ENCODE measurements at regions not wholly inside any gene's neighbourhood (a gene's known extent, or its start where the extent isn't known, plus 50 kb on each side); places are given as distances from the start of the nearest gene placed in this dataset.
A peak's percentile ranks its signal among the peaks of the same experiment; 100 is the strongest.
"Not testable (repeated sequence)": the region's sequence is repeated elsewhere in the genome, so short reads cannot be mapped to it uniquely, and the experiment has no call there.

DNA sequence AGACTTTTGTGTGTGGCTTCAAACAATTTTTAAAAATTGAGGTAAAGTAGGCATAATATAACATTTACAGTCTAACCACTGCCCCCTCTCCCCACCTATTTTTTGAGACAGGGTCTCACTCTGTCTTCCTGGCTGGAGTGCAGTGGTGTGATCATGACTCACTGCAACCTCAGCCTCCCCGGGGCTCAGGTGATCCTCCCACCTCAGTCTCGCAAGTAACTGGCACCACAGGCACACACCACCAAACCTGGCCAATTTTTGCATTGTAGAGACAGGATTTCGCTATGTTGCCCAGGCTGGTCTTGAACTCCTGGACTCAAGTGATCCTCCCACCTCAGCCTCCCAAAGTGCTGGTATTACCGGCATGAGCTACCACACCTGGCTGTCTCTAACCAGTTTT, 161.8 kb downstream of the GOSR1 start:
- H3K36me3 Mint-ChIP-seq (ENCODE audit: low read depth); H3K9me3 Mint-ChIP-seq (ENCODE audit: low read depth); DNase-seq (ENCODE audit: low spot score); H3K4me1 Mint-ChIP-seq (ENCODE audit: low read depth); H3K4me3 Mint-ChIP-seq (ENCODE audit: unreplicated experiment); H3K27me3 Mint-ChIP-seq (ENCODE audit: low read depth); H3K27ac Mint-ChIP-seq (ENCODE audit: unreplicated experiment): not testable (repeated sequence)

DNA sequence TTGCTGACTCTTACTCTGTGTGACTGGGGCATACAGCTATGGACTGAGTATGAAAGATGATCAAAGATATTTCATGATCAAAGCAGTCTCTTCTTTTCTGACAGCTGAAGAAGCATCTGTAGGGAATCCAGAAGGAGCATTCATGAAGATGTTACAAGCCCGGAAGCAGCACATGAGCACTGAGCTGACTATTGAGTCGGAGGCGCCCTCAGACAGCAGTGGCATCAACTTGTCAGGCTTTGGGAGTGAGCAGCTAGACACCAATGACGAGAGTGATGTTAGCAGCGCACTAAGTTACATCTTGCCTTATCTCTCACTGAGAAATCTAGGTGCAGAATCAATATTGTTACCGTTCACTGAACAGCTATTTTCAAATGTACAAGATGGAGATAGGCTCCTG, 154.4 kb downstream of the GOSR1 start:
- not testable (repeated sequence) for H3K27me3 Mint-ChIP-seq (ENCODE audit: low read depth); DNase-seq (ENCODE audit: low spot score); H3K27ac Mint-ChIP-seq (ENCODE audit: unreplicated experiment); H3K36me3 Mint-ChIP-seq (ENCODE audit: low read depth); H3K4me3 Mint-ChIP-seq (ENCODE audit: unreplicated experiment); H3K4me1 Mint-ChIP-seq (ENCODE audit: low read depth); H3K9me3 Mint-ChIP-seq (ENCODE audit: low read depth)

DNA sequence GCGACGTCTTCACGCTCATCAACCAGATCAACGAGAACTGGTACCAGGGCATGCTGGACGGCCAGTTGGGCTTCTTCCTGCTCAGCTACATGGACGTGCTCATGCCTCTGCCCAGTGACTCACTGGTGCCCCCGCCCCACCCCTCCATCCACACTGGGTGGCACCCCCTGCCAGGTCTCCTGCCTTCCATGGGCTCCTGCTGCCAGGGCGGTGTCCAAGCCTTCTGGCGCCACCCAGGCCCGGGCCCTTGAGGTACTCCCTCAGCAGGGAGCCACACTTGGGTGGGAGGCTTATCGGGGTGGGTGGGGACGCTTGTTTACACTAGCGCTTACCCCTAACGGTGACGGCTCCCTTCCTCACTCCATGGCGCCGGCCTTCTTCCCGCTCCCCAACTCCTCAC, 148.2 kb downstream of the GOSR1 start:
- H3K27me3 Mint-ChIP-seq (ENCODE audit: low read depth); H3K36me3 Mint-ChIP-seq (ENCODE audit: low read depth); H3K27ac Mint-ChIP-seq (ENCODE audit: unreplicated experiment); H3K4me3 Mint-ChIP-seq (ENCODE audit: unreplicated experiment); DNase-seq (ENCODE audit: low spot score); H3K9me3 Mint-ChIP-seq (ENCODE audit: low read depth); H3K4me1 Mint-ChIP-seq (ENCODE audit: low read depth): not testable (repeated sequence)

DNA sequence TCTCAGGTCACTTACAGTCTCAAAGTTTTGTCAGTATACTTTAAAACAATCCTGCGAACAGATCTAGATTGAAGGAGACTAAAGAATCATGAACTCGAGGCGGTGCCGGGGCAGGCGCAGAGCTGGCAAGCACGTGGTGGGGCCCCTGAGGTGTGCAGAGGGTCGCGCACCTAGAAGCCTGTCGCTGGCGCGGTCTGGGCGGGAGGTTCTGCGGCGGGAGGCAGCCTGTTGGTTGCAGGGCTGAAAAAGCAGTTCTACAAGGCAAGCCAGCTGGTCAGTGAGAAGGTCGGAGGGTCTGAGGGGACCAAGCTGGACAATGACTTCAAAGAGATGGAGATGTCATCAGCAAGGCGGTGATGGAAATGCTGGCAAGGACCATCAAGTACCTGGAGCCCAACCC, 147.0 kb downstream of the GOSR1 start:
- not testable (repeated sequence) for H3K27me3 Mint-ChIP-seq (ENCODE audit: low read depth)

DNA sequence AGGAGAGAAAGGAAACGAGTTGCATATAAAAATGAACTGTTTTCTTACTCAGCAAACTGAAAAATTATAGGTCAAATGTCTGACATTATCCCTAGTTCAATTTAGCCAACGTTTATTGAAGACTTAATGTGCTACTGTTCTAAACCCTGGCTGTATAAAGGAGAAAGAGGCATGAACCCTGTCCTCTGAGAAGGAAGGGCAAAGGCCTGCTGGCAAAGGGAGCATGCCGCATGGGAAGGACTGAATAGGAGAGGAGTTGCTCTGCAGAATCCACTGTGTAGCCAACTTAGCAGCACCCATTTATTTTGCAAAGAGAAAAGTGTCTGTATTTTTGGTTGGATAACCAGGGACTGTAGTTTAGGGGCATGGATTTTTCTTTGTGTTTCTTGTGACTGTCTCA, 132.5 kb downstream of the GOSR1 start:
- not testable (repeated sequence) for H3K36me3 Mint-ChIP-seq (ENCODE audit: low read depth); H3K4me1 Mint-ChIP-seq (ENCODE audit: low read depth); H3K27ac Mint-ChIP-seq (ENCODE audit: unreplicated experiment); H3K9me3 Mint-ChIP-seq (ENCODE audit: low read depth); H3K27me3 Mint-ChIP-seq (ENCODE audit: low read depth); DNase-seq (ENCODE audit: low spot score); H3K4me3 Mint-ChIP-seq (ENCODE audit: unreplicated experiment)

More for the DNA sequence above, 147.0 kb downstream of the GOSR1 start:
- not testable (repeated sequence) for H3K4me1 Mint-ChIP-seq (ENCODE audit: low read depth); H3K27ac Mint-ChIP-seq (ENCODE audit: unreplicated experiment); H3K36me3 Mint-ChIP-seq (ENCODE audit: low read depth); DNase-seq (ENCODE audit: low spot score); H3K9me3 Mint-ChIP-seq (ENCODE audit: low read depth); H3K4me3 Mint-ChIP-seq (ENCODE audit: unreplicated experiment)

DNA sequence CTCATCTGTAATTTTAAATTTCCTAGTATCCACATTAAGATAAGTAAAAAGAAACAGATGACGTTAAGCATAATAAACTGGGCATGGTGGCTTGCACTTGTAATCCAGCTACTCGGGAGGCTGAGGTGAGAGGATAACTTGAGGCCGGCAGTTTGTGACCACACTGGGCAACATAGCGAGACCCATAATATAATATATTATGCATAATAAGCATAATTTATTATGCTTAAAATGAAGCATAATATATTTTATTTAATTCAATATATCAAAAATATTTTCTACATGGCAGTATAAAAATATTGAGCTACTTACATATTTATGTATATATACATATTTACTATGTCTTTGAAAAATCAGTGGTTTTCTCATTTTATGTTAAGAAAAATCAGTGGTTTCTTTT, 128.3 kb downstream of the GOSR1 start:
- no peak overlapping the region for H3K4me3 Mint-ChIP-seq (ENCODE audit: unreplicated experiment)
- DNase-seq (ENCODE audit: low spot score), result no peak
- TF ChIP-seq, protein P1, sequence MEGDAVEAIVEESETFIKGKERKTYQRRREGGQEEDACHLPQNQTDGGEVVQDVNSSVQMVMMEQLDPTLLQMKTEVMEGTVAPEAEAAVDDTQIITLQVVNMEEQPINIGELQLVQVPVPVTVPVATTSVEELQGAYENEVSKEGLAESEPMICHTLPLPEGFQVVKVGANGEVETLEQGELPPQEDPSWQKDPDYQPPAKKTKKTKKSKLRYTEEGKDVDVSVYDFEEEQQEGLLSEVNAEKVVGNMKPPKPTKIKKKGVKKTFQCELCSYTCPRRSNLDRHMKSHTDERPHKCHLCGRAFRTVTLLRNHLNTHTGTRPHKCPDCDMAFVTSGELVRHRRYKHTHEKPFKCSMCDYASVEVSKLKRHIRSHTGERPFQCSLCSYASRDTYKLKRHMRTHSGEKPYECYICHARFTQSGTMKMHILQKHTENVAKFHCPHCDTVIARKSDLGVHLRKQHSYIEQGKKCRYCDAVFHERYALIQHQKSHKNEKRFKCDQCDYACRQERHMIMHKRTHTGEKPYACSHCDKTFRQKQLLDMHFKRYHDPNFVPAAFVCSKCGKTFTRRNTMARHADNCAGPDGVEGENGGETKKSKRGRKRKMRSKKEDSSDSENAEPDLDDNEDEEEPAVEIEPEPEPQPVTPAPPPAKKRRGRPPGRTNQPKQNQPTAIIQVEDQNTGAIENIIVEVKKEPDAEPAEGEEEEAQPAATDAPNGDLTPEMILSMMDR (IDR thresholded peaks at IDR 0.05), result no peak
- H3K27ac Mint-ChIP-seq (ENCODE audit: unreplicated experiment), result no peak overlapping the region
- H3K36me3 Mint-ChIP-seq (ENCODE audit: low read depth), result no peaks in the 10 kb centered on the region
- peaks cover 25% of the 10 kb centered on the region for H3K4me1 Mint-ChIP-seq (ENCODE audit: low read depth)
- no peaks in the 10 kb centered on the region for H3K27me3 Mint-ChIP-seq (ENCODE audit: low read depth)
- no peaks in the 10 kb centered on the region for H3K9me3 Mint-ChIP-seq (ENCODE audit: low read depth)

DNA sequence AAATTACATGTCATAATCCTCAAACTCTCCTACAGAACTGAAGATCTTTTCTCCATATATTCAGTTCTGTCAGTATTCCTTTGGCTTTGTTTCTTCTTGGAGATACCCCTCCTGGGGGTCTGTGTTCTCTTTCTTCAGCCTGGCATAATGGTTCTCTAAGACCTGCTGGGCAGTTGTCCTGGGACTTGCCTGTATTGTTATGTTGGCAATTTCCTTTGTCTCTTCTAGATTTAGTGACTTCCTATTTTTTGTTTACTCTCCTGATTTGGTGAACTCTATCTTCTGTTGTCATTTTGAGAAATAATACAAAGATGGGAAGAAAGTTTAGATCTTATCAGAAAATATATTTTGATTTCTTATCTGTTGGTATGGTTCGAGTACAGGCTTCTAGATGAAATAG, 127.8 kb downstream of the GOSR1 start:
- Mint-ChIP-seq H3K9me3 (ENCODE audit: low read depth) (no peaks in the 10 kb centered on the region), H3K36me3 (ENCODE audit: low read depth) (no peaks in the 10 kb centered on the region), H3K27ac (ENCODE audit: unreplicated experiment) (no peak overlapping the region), H3K4me3 (ENCODE audit: unreplicated experiment) (no peak overlapping the region), H3K27me3 (ENCODE audit: low read depth) (no peaks in the 10 kb centered on the region), H3K4me1 (ENCODE audit: low read depth) (peaks cover 25% of the 10 kb centered on the region)
- TF ChIP-seq, protein P1 (IDR thresholded peaks at IDR 0.05), result no peak
- no peak for DNase-seq (ENCODE audit: low spot score)

DNA sequence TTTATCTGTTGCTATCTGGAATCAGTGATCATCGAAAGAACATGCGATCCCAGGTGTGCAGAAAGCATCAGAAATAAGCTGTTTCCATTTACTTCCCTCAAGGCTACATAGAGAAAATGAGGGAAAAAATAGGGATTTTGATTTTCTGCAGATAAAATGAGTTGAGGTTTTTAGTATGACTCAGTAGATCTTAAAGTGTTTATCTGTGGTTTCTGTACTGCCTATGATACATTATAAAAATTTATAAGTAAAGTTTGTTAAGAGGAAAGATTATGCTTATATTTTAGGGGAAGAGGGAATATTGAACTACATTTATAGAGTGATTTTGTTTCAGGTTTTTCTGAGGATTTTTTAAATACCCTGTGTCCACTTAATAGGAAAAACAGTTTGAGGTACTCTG, 125.2 kb downstream of the GOSR1 start:
- Mint-ChIP-seq H3K27ac (ENCODE audit: unreplicated experiment) (peak overlapping the region; percentile 87), H3K4me3 (ENCODE audit: unreplicated experiment) (peak overlapping the region; percentile 91), H3K4me1 (ENCODE audit: low read depth) (peaks cover 36% of the 10 kb centered on the region)
- DNase-seq (ENCODE audit: low spot score); H3K9me3 Mint-ChIP-seq (ENCODE audit: low read depth); H3K27me3 Mint-ChIP-seq (ENCODE audit: low read depth); H3K36me3 Mint-ChIP-seq (ENCODE audit: low read depth): not testable (repeated sequence)

DNA sequence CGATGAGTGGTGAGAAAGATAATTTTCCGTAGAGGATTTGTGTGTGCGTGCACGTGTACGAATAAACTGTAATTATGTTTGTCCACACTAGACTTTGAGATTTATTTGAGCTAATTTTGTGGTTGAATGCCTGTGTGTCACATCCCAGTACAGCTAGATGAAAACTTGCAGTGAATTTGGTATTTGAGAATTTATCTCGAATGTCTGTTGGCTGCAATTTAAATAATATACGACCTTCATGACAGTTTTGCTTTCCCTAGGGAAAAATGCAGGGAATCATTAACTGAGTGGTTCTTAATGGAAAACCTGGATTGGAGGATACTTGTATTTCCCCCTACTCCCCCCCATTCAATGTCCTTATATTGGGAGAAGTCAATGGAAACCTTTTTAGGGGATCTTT, 124.8 kb downstream of the GOSR1 start:
- Mint-ChIP-seq H3K4me3 (ENCODE audit: unreplicated experiment) (peak overlapping the region; percentile 91), H3K27ac (ENCODE audit: unreplicated experiment) (peak overlapping the region; percentile 87), H3K4me1 (ENCODE audit: low read depth) (peaks cover 36% of the 10 kb centered on the region)
- H3K9me3 Mint-ChIP-seq (ENCODE audit: low read depth); H3K36me3 Mint-ChIP-seq (ENCODE audit: low read depth); H3K27me3 Mint-ChIP-seq (ENCODE audit: low read depth); DNase-seq (ENCODE audit: low spot score): not testable (repeated sequence)
